ENCODE measurements at regions not wholly inside any gene's neighbourhood (a gene's known extent, or its start where the extent isn't known, plus 50 kb on each side); places are given as distances from the start of the nearest gene placed in this dataset.

DNA sequence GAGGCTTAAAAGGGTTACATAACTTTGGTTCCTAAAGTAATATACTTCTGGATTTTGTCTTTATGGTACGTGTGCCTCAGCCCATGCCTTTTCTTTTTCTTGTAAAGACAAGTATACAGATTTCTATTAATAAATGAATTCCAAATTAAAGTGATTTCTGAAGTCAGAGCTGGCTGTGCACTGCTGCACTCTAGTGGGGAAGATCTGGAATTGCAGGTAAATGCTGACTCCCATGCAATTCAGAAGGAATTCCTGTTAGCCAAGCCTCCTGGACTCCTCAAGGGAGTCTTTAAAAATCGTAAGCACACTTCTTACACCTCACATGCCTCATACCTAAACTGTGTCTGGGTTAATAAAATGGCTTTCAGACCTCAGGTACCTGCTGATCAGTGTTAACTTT is 118.4 kb upstream of the SLC7A1 start:
- no peak overlapping the region for H3K9ac ChIP-seq
- DNase-seq, result peak; percentile 33
- no peak overlapping the region for H3K4me2 ChIP-seq
- no peak overlapping the region for H3K27ac ChIP-seq (ENCODE audit: low read depth in 2 of 2, low read length in 1 of 2)
- POLR2A ChIA-PET, result no interaction called here
- no peaks in the 10 kb centered on the region for H3K36me3 ChIP-seq (replicated peaks in 1 of 2; ENCODE audit: control insufficient read depth in 1 of 2, insufficient read depth in 2 of 2, low read length in 1 of 2)
- H3K4me1 ChIP-seq (ENCODE audit: control insufficient read depth in 1 of 2, insufficient read depth in 2 of 2, low read depth in 1 of 2, low read length in 1 of 2), result no peaks in the 10 kb centered on the region; a peak in 1 of 4 replicates
- H3K9me2 ChIP-seq, result no peaks in the 10 kb centered on the region
- no peak overlapping the region for H2AFZ ChIP-seq (ENCODE audit: low read depth)
- H3K79me2 ChIP-seq (ENCODE audit: insufficient read depth), result no peaks in the 10 kb centered on the region
- no peak; the same call in 1 of the 2 replicates for TF ChIP-seq SMC3 (IDR thresholded peaks at IDR 0.05; ENCODE audit: low read depth, low read length)
- TF ChIP-seq SIN3A (IDR thresholded peaks at IDR 0.05; ENCODE audit: borderline replicate concordance, low read depth, low read length), result no peak
- TF ChIP-seq, protein P1, sequence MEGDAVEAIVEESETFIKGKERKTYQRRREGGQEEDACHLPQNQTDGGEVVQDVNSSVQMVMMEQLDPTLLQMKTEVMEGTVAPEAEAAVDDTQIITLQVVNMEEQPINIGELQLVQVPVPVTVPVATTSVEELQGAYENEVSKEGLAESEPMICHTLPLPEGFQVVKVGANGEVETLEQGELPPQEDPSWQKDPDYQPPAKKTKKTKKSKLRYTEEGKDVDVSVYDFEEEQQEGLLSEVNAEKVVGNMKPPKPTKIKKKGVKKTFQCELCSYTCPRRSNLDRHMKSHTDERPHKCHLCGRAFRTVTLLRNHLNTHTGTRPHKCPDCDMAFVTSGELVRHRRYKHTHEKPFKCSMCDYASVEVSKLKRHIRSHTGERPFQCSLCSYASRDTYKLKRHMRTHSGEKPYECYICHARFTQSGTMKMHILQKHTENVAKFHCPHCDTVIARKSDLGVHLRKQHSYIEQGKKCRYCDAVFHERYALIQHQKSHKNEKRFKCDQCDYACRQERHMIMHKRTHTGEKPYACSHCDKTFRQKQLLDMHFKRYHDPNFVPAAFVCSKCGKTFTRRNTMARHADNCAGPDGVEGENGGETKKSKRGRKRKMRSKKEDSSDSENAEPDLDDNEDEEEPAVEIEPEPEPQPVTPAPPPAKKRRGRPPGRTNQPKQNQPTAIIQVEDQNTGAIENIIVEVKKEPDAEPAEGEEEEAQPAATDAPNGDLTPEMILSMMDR (IDR thresholded peaks at IDR 0.05), result peak; percentile 68
- peak; percentile 56 for TF ChIP-seq RAD21 (IDR thresholded peaks at IDR 0.05; ENCODE audit: low read length)
- no peak for TF ChIP-seq ZBTB33 (IDR thresholded peaks at IDR 0.05; ENCODE audit: borderline replicate concordance, low read depth)
- no peak for TF ChIP-seq USF2 (IDR thresholded peaks at IDR 0.05; ENCODE audit: borderline replicate concordance, low read depth, low read length)
- CTCF ChIA-PET, result interaction anchor here (0.7 to 1.4 kb wide), 7 partner anchors 9 to 211 kb away, joined by 3 to 5 read pairs (median 4); no protein-coding TSS in a partner anchor
- H3K4me3 ChIP-seq (ENCODE audit: low read depth in 2 of 2, low read length in 1 of 2), result no peak overlapping the region
- H3K27me3 ChIP-seq (ENCODE audit: insufficient read depth), result no peaks in the 10 kb centered on the region
- no peaks in the 10 kb centered on the region for H3F3A ChIP-seq (replicated peaks; ENCODE audit: insufficient read depth)
- 26% methylated on average over 2 of the region's 2 CpGs for WGBS (ENCODE audit: low lambda C conversion rate)
- H3K9me3 ChIP-seq, result no peaks in the 10 kb centered on the region; the same call in 1 of the 2 replicates
- no peaks in the 10 kb centered on the region for H4K20me1 ChIP-seq (ENCODE audit: insufficient read depth)

DNA sequence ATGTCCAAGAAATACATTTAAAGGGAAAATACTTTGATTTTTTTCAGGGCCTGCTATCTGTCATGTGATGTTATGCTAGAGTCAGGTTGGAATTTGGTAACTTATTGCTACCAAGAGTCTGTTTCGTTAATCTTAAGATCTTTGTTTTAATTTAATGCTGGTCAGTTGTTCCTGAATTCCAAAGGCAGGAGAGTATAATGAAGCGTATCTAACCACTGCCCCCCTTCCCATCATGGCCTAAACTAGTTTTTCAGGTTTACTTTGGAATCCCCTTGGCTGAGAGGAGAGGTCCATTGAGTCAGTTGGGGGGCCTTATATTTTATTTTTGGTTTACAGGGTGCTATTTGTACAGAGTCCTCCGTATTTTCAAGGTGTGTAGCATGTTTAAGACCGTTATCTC is 116.3 kb upstream of the SLC7A1 start:
- no peak overlapping the region for H3K27ac ChIP-seq (ENCODE audit: low read depth in 2 of 2, low read length in 1 of 2)
- no peak for DNase-seq
- 65% methylated on average over 4 of the region's 4 CpGs for WGBS (ENCODE audit: low lambda C conversion rate)
- no peaks in the 10 kb centered on the region for H3K27me3 ChIP-seq (ENCODE audit: insufficient read depth)
- no peaks in the 10 kb centered on the region; the same call in 1 of the 2 replicates for H3K9me3 ChIP-seq
- H3K4me1 ChIP-seq (ENCODE audit: control insufficient read depth in 1 of 2, insufficient read depth in 2 of 2, low read depth in 1 of 2, low read length in 1 of 2), result no peaks in the 10 kb centered on the region; a peak in 1 of 4 replicates
- H3F3A ChIP-seq (replicated peaks; ENCODE audit: insufficient read depth), result no peaks in the 10 kb centered on the region
- H3K9me2 ChIP-seq, result no peaks in the 10 kb centered on the region
- no peak overlapping the region for H3K9ac ChIP-seq
- no peak overlapping the region for H3K4me2 ChIP-seq
- ChIA-PET POLR2A (no interaction called here), CTCF (interaction anchor here (1.2 to 1.3 kb wide), 2 partner anchors 116 to 204 kb away, joined by 3 to 4 read pairs; partner anchors contain the start of gene SLC7A1)
- TF ChIP-seq NFIC (IDR thresholded peaks at IDR 0.05; ENCODE audit: borderline replicate concordance), result no peak
- no peak for TF ChIP-seq EP300 (IDR thresholded peaks at IDR 0.05; ENCODE audit: borderline replicate concordance in 1 of 2, low read depth in 1 of 2, low read length in 1 of 2)
- TF ChIP-seq, protein P2, sequence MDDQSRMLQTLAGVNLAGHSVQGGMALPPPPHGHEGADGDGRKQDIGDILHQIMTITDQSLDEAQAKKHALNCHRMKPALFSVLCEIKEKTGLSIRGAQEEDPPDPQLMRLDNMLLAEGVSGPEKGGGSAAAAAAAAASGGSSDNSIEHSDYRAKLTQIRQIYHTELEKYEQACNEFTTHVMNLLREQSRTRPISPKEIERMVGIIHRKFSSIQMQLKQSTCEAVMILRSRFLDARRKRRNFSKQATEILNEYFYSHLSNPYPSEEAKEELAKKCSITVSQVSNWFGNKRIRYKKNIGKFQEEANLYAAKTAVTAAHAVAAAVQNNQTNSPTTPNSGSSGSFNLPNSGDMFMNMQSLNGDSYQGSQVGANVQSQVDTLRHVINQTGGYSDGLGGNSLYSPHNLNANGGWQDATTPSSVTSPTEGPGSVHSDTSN (IDR thresholded peaks at IDR 0.05), result no peak
- no peak for TF ChIP-seq SMC3 (IDR thresholded peaks at IDR 0.05; ENCODE audit: low read depth, low read length)
- no peak for TF ChIP-seq SIN3A (IDR thresholded peaks at IDR 0.05; ENCODE audit: borderline replicate concordance, low read depth, low read length)
- H4K20me1 ChIP-seq (ENCODE audit: insufficient read depth), result no peaks in the 10 kb centered on the region
- no peak overlapping the region for H2AFZ ChIP-seq (ENCODE audit: low read depth)
- H3K79me2 ChIP-seq (ENCODE audit: insufficient read depth), result no peaks in the 10 kb centered on the region
- no peak overlapping the region for H3K4me3 ChIP-seq (ENCODE audit: low read depth in 2 of 2, low read length in 1 of 2)
- no peaks in the 10 kb centered on the region for H3K36me3 ChIP-seq (replicated peaks in 1 of 2; ENCODE audit: control insufficient read depth in 1 of 2, insufficient read depth in 2 of 2, low read length in 1 of 2)

Measured in SK-N-SH (cell line).